Activated CD8-positive, alpha-beta T cell treated with anti-CD3 and anti-CD28 coated beads for 36 hours (primary cell): ENCODE measurements at regions not wholly inside any gene's neighbourhood (a gene's known extent, or its start where the extent isn't known, plus 50 kb on each side); places are given as distances from the start of the nearest gene placed in this dataset.

ENCODE experiments used
- ATAC-seq: fragments of 200-7000 bp; cut with Tn5 transposase; one replicate; pipeline ENCODE4 v1.10.0; 2021; ENCODE audit warnings: mild to moderate bottlenecking, moderate library complexity
- CTCF ChIA-PET: fragments of 350-600 bp; sonication (Branson Sonifier 250); formaldehyde crosslinking; loops from one replicate; lab custom pipeline; 2021; ENCODE audit warnings: antibody characterized with exemption; lab: Charles Lee
- POLR2A ChIA-PET: fragments of 350-600 bp; sonication (Branson Sonifier 250); formaldehyde crosslinking; loops from one replicate; lab custom pipeline; 2021; ENCODE audit warnings: antibody characterized with exemption; lab: Charles Lee
- DNase-seq: peaks from one replicate; pipeline ENCODE4 v3.0.0-alpha.2; 2020
- H3K27ac Mint-ChIP-seq: one replicate; pipeline ENCODE4 v1.8.0; 2021; ENCODE audit warnings: mild to moderate bottlenecking, mixed read lengths
- H3K27me3 Mint-ChIP-seq: one replicate; pipeline ENCODE4 v1.8.0; 2021; ENCODE audit warnings: mixed read lengths
- H3K36me3 Mint-ChIP-seq: one replicate; pipeline ENCODE4 v1.8.0; 2021; ENCODE audit warnings: low read depth, mixed read lengths
- H3K4me1 Mint-ChIP-seq: one replicate; pipeline ENCODE4 v1.8.0; 2021; ENCODE audit warnings: low read depth, mixed read lengths
- H3K4me3 Mint-ChIP-seq: one replicate; pipeline ENCODE4 v1.8.0; 2021; ENCODE audit warnings: mild to moderate bottlenecking, moderate library complexity, mixed read lengths
- H3K9me3 Mint-ChIP-seq: one replicate; pipeline ENCODE4 v1.8.0; 2021; ENCODE audit warnings: mixed read lengths
- CTCF ChIP-seq: fragments of 200-600 bp; IDR thresholded peaks from one replicate; pipeline ENCODE4 v1.8.0; 2022; ENCODE audit warnings: antibody characterized with exemption, mild to moderate bottlenecking
- intact Hi-C: fragments of 100-400 bp; cut with micrococcal nuclease; formaldehyde crosslinking; loops from one replicate; pipeline ENCODE4 v1.10.0; 2022

GRCh38 chr2:16032282-16033031 is 92.1 kb downstream of the MYCN start:
- Mint-ChIP-seq H3K4me1 (peaks cover 3% of the 10 kb centered on the region), H3K27me3 (no peaks in the 10 kb centered on the region), H3K4me3 (no peak overlapping the region), H3K36me3 (no peaks in the 10 kb centered on the region), H3K27ac (no peak overlapping the region), H3K9me3 (no peaks in the 10 kb centered on the region)
- POLR2A ChIA-PET, result interaction anchor here (0.6 kb wide), 1 partner anchor 67 kb away, joined by 3 read pairs; no protein-coding TSS in a partner anchor
- no peak for DNase-seq
- intact Hi-C loops, result no loop called here
- TF ChIP-seq CTCF, result no peak
- ATAC-seq, result no peak
- CTCF ChIA-PET, result no interaction called here

DNA sequence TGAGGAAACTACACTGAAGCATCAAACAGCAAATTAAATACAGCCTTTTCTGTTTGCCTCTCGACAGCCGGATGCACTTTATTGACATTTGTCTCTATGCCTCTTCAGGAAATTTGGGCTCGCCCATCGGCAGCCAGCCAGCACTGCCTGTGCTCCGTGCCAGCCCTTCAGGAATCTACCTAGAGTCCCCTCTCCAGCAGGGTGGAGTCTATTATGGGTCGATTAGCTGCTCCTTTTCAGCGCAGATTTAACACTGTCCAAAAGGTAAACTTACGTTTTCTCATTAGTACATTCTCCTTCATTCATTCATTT is 91.5 kb downstream of the MYCN start:
- Mint-ChIP-seq H3K4me3 (no peak overlapping the region), H3K4me1 (peaks cover 3% of the 10 kb centered on the region), H3K36me3 (no peaks in the 10 kb centered on the region), H3K27ac (no peak overlapping the region), H3K9me3 (no peaks in the 10 kb centered on the region), H3K27me3 (no peaks in the 10 kb centered on the region)
- no peak for ATAC-seq
- no peak for DNase-seq
- POLR2A ChIA-PET, result interaction anchor here (0.6 kb wide), 1 partner anchor 66 kb away, joined by 3 read pairs; no protein-coding TSS in a partner anchor
- CTCF ChIA-PET, result no interaction called here
- no peak for TF ChIP-seq CTCF
- intact Hi-C loops, result no loop called here

- POLR2A ChIA-PET, result no interaction called here
- no peak for DNase-seq
- no peaks in the 10 kb centered on the region for H3K9me3 Mint-ChIP-seq
- no peaks in the 10 kb centered on the region for H3K27me3 Mint-ChIP-seq
- CTCF ChIA-PET, result interaction anchor here (1.4 kb wide), 1 partner anchor 91 kb away, joined by 3 read pairs; the partner anchor contains the start of gene MYCN
- no peaks in the 10 kb centered on the region for H3K36me3 Mint-ChIP-seq
- intact Hi-C loops, result no loop called here
- H3K4me1 Mint-ChIP-seq, result peaks cover 3% of the 10 kb centered on the region
- no peak for ATAC-seq
- no peak overlapping the region for H3K27ac Mint-ChIP-seq
- H3K4me3 Mint-ChIP-seq, result no peak overlapping the region
- no peak for TF ChIP-seq CTCF
These were observed 90.9 kb downstream of the MYCN start for GRCh38 chr2:16031058-16031847.

DNA sequence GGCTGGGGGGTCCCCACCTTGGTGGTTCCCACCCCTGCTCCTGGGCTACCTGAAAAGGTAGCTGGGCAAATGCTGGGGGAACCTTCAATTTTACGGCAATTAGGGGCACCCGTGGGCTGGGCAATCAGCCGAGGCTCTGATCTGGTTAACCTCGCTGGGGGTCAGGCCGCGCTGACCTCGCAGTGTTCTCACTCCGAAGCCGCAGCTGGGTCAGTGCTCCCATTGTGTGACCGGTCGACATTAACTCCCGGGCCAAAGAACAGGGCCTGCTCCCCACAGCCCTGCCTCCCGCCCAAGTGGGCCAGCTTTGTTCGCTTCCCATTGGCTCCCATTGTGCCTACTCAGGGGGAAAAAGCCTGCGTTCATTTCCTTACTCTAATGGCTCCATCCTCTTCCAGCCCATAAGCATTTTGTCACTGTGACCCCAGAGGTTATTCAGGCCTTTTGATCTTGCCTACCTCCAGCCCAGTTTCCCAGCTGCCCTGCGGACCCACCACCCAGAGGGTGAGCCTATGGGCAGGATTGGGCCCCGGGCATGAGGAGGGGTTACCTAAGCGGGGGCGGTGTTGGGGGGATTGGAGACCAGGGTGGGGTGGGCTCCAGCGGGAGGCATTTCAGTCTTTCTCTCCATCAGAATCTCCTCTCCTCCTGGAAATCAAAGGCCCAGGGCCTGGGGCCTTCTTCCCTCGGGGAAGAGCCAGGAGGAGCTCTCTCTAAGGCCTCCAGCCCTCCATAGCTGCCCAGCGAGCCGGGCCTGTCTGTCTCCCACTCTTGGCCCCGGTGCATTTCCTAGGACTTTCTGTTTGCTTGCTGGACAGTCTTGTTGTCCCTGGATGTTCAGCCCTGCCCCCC is 90.1 kb downstream of the MYCN start:
- Mint-ChIP-seq H3K9me3 (no peaks in the 10 kb centered on the region), H3K4me1 (peaks cover 3% of the 10 kb centered on the region), H3K4me3 (no peak overlapping the region), H3K36me3 (no peaks in the 10 kb centered on the region), H3K27ac (no peak overlapping the region), H3K27me3 (no peaks in the 10 kb centered on the region)
- CTCF ChIA-PET, result interaction anchor here (1.4 kb wide), 1 partner anchor 91 kb away, joined by 3 read pairs; the partner anchor contains the start of gene MYCN
- POLR2A ChIA-PET, result no interaction called here
- intact Hi-C loops, result no loop called here
- ATAC-seq (no peak), DNase-seq (no peak)
- TF ChIP-seq CTCF, result no peak
